Ishikawa (cell line): ENCODE measurements at regions not wholly inside any gene's neighbourhood (a gene's known extent, or its start where the extent isn't known, plus 50 kb on each side); places are given as distances from the start of the nearest gene placed in this dataset.

Experiments
- CEBPB ChIP-seq: IDR thresholded peaks from 2 replicates; pipeline ENCODE4 v1.6.1; 2012
- EGR1 ChIP-seq: IDR thresholded peaks from 2 replicates; pipeline ENCODE4 v1.6.1; 2012
- EP300 ChIP-seq: IDR thresholded peaks from 2 replicates; pipeline ENCODE4 v1.6.1; 2012; ENCODE audit warnings: borderline replicate concordance
- MAX ChIP-seq: IDR thresholded peaks from 2 replicates; pipeline ENCODE4 v1.6.1; 2012
- NFIC ChIP-seq: IDR thresholded peaks from 2 replicates; pipeline ENCODE4 v1.6.1; 2012
- RAD21 ChIP-seq: IDR thresholded peaks from 2 replicates; pipeline ENCODE4 v1.6.1; 2012; ENCODE audit warnings: low read depth
- REST ChIP-seq: IDR thresholded peaks from 2 replicates; pipeline ENCODE4 v1.6.1; 2012; ENCODE audit warnings: low read depth, mild to moderate bottlenecking
- TAF1 ChIP-seq: IDR thresholded peaks from 2 replicates; pipeline ENCODE4 v1.6.1; 2012; ENCODE audit warnings: low read depth, mild to moderate bottlenecking
- TCF12 ChIP-seq: IDR thresholded peaks from 2 replicates; pipeline ENCODE4 v1.6.1; 2012; ENCODE audit warnings: low read depth
- TEAD4 ChIP-seq: IDR thresholded peaks from 2 replicates; pipeline ENCODE4 v1.6.1; 2012
- YY1 ChIP-seq: IDR thresholded peaks from 2 replicates; pipeline ENCODE4 v1.6.1; 2012; ENCODE audit warnings: low read depth

GRCh38 chr2:4139731-4140130 is 436.4 kb downstream of the DCDC2C start:
- no peak for TF ChIP-seq NFIC
- TF ChIP-seq TCF12 = no peak
- no peak for TF ChIP-seq TAF1
- no peak for TF ChIP-seq REST
- no peak for TF ChIP-seq YY1
- no peak for TF ChIP-seq CEBPB
- no peak for TF ChIP-seq EGR1
- no peak for TF ChIP-seq TEAD4
- no peak for TF ChIP-seq MAX
- no peak for TF ChIP-seq EP300
- TF ChIP-seq RAD21 = no peak
